ENCODE measurements at regions not wholly inside any gene's neighbourhood (a gene's known extent, or its start where the extent isn't known, plus 50 kb on each side); places are given as distances from the start of the nearest gene placed in this dataset.

- no peak for DNase-seq
Observed at GRCh38 chr6:43861212-43861894, 91.3 kb downstream of the VEGFA start.

- no peak for DNase-seq
Observed at GRCh38 chr6:43860285-43860684, 90.3 kb downstream of the VEGFA start.

GRCh38 chr6:43859213-43859612 lies 89.2 kb downstream of the VEGFA start:
- DNase-seq, result no peak

GRCh38 chr6:43858161-43859153 lies 88.4 kb downstream of the VEGFA start:
- DNase-seq, result no peak

GRCh38 chr6:43856005-43856765 lies 86.2 kb downstream of the VEGFA start:
- DNase-seq, result no peak

- no peak for DNase-seq
Observed at GRCh38 chr6:43855247-43855646, 85.2 kb downstream of the VEGFA start.

GRCh38 chr6:43853066-43853650 lies 83.1 kb downstream of the VEGFA start:
- no peak for DNase-seq

GRCh38 chr6:43852350-43852864 lies 82.4 kb downstream of the VEGFA start:
- no peak for DNase-seq

GRCh38 chr6:43851204-43851865 lies 81.3 kb downstream of the VEGFA start:
- DNase-seq, result no peak

- DNase-seq, result no peak
Observed at GRCh38 chr6:43850314-43851203, 80.5 kb downstream of the VEGFA start.

GRCh38 chr6:43849844-43850243 lies 79.8 kb downstream of the VEGFA start:
- DNase-seq, result no peak

- DNase-seq, result no peak
Observed at GRCh38 chr6:43848671-43849391, 78.8 kb downstream of the VEGFA start.

GRCh38 chr6:43847741-43848630 lies 78.0 kb downstream of the VEGFA start:
- DNase-seq, result peak; percentile 86

- DNase-seq, result no peak
Observed at GRCh38 chr6:43846556-43846955, 76.5 kb downstream of the VEGFA start.

GRCh38 chr6:43845646-43846045 lies 75.6 kb downstream of the VEGFA start:
- DNase-seq, result no peak

- DNase-seq, result no peak
Observed at GRCh38 chr6:43843669-43844171, 73.7 kb downstream of the VEGFA start.

- no peak for DNase-seq
Observed at GRCh38 chr6:43843097-43843645, 73.2 kb downstream of the VEGFA start.

- DNase-seq, result no peak
Observed at GRCh38 chr6:43842231-43842794, 72.3 kb downstream of the VEGFA start.
